AG09309 (cell line): ENCODE measurements at regions not wholly inside any gene's neighbourhood (a gene's known extent, or its start where the extent isn't known, plus 50 kb on each side); places are given as distances from the start of the nearest gene placed in this dataset.
"Not testable (repeated sequence)": the region's sequence is repeated elsewhere in the genome, so short reads cannot be mapped to it uniquely, and the experiment has no call there.

Experiments
- DNase-seq: peaks from one replicate; pipeline ENCODE4 v3.0.0-alpha.2; 2010; ENCODE audit warnings: low read depth
- H3K4me3 ChIP-seq: 2 replicates; pipeline ENCODE4 v1.5.1; 2011; ENCODE audit warnings: mild to moderate bottlenecking, low read depth, low read length, moderate library complexity; ENCODE audit not compliant: control insufficient read depth
- CTCF ChIP-seq: IDR thresholded peaks from 2 replicates; pipeline ENCODE4 v1.5.1; 2011; ENCODE audit warnings: mild to moderate bottlenecking, low read depth, low read length, inconsistent platforms; ENCODE audit not compliant: insufficient read depth, control insufficient read depth; ENCODE audit errors: missing control alignments

- DNase-seq, H3K4me3 ChIP-seq: not testable (repeated sequence)
Observed at GRCh38 chr4:52157071-52157470, 106.0 kb downstream of the SPATA18 start.

- no peak overlapping the region for H3K4me3 ChIP-seq
- no peak for TF ChIP-seq CTCF
Observed at GRCh38 chr4:52157641-52158316, 106.7 kb downstream of the SPATA18 start.

GRCh38 chr4:52160859-52161258 is 109.8 kb downstream of the SPATA18 start:
- TF ChIP-seq CTCF: no peak
- H3K4me3 ChIP-seq: no peak overlapping the region
- DNase-seq: no peak

More at GRCh38 chr4:52157641-52158316, 106.7 kb downstream of the SPATA18 start:
- no peak for DNase-seq

- no peak for TF ChIP-seq CTCF
- no peak overlapping the region for H3K4me3 ChIP-seq
Observed at GRCh38 chr4:52164116-52164515, 113.0 kb downstream of the SPATA18 start.

GRCh38 chr4:52172166-52172565 is 121.1 kb downstream of the SPATA18 start:
- TF ChIP-seq CTCF: peak; percentile 28
- DNase-seq: no peak
- no peak overlapping the region for H3K4me3 ChIP-seq

More at GRCh38 chr4:52164116-52164515, 113.0 kb downstream of the SPATA18 start:
- DNase-seq: no peak

GRCh38 chr4:52173470-52174045 is 122.5 kb downstream of the SPATA18 start:
- H3K4me3 ChIP-seq: no peak overlapping the region
- TF ChIP-seq CTCF: no peak
- peak; percentile 24 for DNase-seq

GRCh38 chr4:52187603-52188002 is 136.5 kb downstream of the SPATA18 start:
- TF ChIP-seq CTCF: no peak
- DNase-seq: no peak
- H3K4me3 ChIP-seq: no peak overlapping the region
